ENCODE measurements at regions not wholly inside any gene's neighbourhood (a gene's known extent, or its start where the extent isn't known, plus 50 kb on each side); places are given as distances from the start of the nearest gene placed in this dataset.

DNA sequence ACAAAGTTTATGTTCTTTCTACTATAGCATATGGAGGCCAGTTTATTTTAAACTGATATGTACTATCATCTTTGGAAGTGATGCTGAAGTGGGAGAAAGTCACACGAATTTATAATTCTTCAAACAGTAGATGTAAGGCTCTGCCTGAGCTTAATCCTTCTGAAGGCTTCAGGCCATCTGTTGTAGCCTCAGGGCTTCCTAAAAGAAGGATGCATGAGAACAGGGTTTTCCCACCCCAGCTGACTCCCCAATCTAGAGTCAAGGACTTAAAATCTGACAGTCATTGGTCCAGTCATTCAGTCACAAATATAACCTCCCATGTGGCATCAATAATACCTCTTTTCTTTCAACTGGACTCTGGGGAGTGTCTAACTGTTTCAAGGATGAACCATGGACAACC is 330.5 kb downstream of the KCNS3 start:
- FAIRE-seq, result no peak
- no peak overlapping the region for H3K27ac ChIP-seq (ENCODE audit: control insufficient read depth, insufficient read depth)
- BruUV-seq (replicated peaks), result no TSS peak
- no peak overlapping the region for H3K4me3 ChIP-seq
- 0% methylated on average over 1 of the region's 1 CpG for WGBS (ENCODE audit: insufficient coverage, insufficient replicate concordance, low lambda C conversion rate, missing lambda C conversion rate)
- H3K9me3 ChIP-seq (replicated peaks; ENCODE audit: control insufficient read depth, insufficient read depth, low read length), result no peaks in the 10 kb centered on the region
- ChIA-PET CTCF (interaction anchor here (2.7 kb wide), 1 partner anchor 31 kb away, joined by 12 read pairs; no protein-coding TSS in a partner anchor), SMC1A (ENCODE audit: uncharacterized antibody, unreplicated experiment) (no interaction called here), POLR2A (no interaction called here), RAD21 (ENCODE audit: unreplicated experiment) (no interaction called here)
- no peaks in the 10 kb centered on the region for H4K20me1 ChIP-seq (ENCODE audit: control insufficient read depth, insufficient read depth)
- no peak overlapping the region for H3K9ac ChIP-seq (ENCODE audit: control insufficient read depth, insufficient read depth, low read length)
- H3K4me1 ChIP-seq (ENCODE audit: control insufficient read depth, insufficient read depth, low read length), result no peaks in the 10 kb centered on the region
- H3K79me2 ChIP-seq (ENCODE audit: control insufficient read depth, insufficient read depth, low read length), result no peaks in the 10 kb centered on the region
- intact Hi-C loops (cut with micrococcal nuclease; ENCODE audit: unreplicated experiment) (no loop called here), in situ Hi-C loops (cut with MboI) (no loop called here)
- ATAC-seq, result no peak
- no peaks in the 10 kb centered on the region for H3K27me3 ChIP-seq (replicated peaks in 1 of 2; ENCODE audit: control insufficient read depth in 2 of 2, insufficient read depth in 2 of 2, low read length in 1 of 2)
- no peak for DNase-seq (ENCODE audit: low read depth, low spot score)
- no peaks in the 10 kb centered on the region for H3K36me3 ChIP-seq (ENCODE audit: control insufficient read depth in 2 of 2, insufficient read depth in 2 of 2, low read length in 1 of 2)
- H2AFZ ChIP-seq (ENCODE audit: control insufficient read depth, low read depth, low read length), result no peak overlapping the region
- no peak overlapping the region for H3K4me2 ChIP-seq (ENCODE audit: control insufficient read depth, insufficient read depth)
- TF ChIP-seq CHD1 (IDR thresholded peaks at IDR 0.05; ENCODE audit: low read depth, low read length), result no peak
- no peak for TF ChIP-seq HDAC6 (IDR thresholded peaks at IDR 0.05; ENCODE audit: unreplicated experiment)
- no peak for TF ChIP-seq IKZF1 (conservative IDR thresholded peaks at IDR 0.05)
- no peak for TF ChIP-seq MYB (IDR thresholded peaks at IDR 0.05; ENCODE audit: borderline replicate concordance, low read depth, low read length)
- no peak for TF ChIP-seq E2F4 (IDR thresholded peaks at IDR 0.05; ENCODE audit: low read depth, low read length)
- TF ChIP-seq, protein P1, sequence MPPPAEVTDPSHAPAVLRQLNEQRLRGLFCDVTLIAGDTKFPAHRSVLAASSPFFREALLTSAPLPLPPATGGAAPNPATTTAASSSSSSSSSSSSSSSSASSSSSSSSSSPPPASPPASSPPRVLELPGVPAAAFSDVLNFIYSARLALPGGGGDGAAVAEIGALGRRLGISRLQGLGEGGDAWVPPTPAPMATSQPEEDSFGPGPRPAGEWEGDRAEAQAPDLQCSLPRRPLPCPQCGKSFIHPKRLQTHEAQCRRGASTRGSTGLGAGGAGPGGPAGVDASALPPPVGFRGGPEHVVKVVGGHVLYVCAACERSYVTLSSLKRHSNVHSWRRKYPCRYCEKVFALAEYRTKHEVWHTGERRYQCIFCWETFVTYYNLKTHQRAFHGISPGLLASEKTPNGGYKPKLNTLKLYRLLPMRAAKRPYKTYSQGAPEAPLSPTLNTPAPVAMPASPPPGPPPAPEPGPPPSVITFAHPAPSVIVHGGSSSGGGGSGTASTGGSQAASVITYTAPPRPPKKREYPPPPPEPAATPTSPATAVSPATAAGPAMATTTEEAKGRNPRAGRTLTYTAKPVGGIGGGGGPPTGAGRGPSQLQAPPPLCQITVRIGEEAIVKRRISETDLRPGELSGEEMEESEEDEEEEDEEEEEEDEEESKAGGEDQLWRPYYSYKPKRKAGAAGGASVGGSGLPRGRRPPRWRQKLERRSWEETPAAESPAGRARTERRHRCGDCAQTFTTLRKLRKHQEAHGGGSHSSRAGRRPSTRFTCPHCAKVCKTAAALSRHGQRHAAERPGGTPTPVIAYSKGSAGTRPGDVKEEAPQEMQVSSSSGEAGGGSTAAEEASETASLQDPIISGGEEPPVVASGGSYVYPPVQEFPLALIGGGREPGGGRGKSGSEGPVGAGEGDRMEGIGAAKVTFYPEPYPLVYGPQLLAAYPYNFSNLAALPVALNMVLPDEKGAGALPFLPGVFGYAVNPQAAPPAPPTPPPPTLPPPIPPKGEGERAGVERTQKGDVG (CRISPR knock-in tag; IDR thresholded peaks at IDR 0.05), result no peak
- TF ChIP-seq, protein P2, sequence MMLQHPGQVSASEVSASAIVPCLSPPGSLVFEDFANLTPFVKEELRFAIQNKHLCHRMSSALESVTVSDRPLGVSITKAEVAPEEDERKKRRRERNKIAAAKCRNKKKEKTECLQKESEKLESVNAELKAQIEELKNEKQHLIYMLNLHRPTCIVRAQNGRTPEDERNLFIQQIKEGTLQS (IDR thresholded peaks at IDR 0.05; ENCODE audit: borderline replicate concordance, extremely low read depth, low read depth, low read length), result no peak
- TF ChIP-seq NKRF (conservative IDR thresholded peaks at IDR 0.05), result no peak
- TF ChIP-seq, protein P3, sequence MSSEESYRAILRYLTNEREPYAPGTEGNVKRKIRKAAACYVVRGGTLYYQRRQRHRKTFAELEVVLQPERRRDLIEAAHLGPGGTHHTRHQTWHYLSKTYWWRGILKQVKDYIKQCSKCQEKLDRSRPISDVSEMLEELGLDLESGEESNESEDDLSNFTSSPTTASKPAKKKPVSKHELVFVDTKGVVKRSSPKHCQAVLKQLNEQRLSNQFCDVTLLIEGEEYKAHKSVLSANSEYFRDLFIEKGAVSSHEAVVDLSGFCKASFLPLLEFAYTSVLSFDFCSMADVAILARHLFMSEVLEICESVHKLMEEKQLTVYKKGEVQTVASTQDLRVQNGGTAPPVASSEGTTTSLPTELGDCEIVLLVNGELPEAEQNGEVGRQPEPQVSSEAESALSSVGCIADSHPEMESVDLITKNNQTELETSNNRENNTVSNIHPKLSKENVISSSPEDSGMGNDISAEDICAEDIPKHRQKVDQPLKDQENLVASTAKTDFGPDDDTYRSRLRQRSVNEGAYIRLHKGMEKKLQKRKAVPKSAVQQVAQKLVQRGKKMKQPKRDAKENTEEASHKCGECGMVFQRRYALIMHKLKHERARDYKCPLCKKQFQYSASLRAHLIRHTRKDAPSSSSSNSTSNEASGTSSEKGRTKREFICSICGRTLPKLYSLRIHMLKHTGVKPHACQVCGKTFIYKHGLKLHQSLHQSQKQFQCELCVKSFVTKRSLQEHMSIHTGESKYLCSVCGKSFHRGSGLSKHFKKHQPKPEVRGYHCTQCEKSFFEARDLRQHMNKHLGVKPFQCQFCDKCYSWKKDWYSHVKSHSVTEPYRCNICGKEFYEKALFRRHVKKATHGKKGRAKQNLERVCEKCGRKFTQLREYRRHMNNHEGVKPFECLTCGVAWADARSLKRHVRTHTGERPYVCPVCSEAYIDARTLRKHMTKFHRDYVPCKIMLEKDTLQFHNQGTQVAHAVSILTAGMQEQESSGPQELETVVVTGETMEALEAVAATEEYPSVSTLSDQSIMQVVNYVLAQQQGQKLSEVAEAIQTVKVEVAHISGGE (CRISPR knock-in tag; IDR thresholded peaks at IDR 0.05), result no peak
- no peak for TF ChIP-seq EED (IDR thresholded peaks at IDR 0.05; ENCODE audit: low read depth)
- TF ChIP-seq PML (IDR thresholded peaks at IDR 0.05; ENCODE audit: low read length), result no peak
